ENCODE measurements at regions not wholly inside any gene's neighbourhood (a gene's known extent, or its start where the extent isn't known, plus 50 kb on each side); places are given as distances from the start of the nearest gene placed in this dataset.

- TF ChIP-seq CTCF (IDR thresholded peaks at IDR 0.05 in 2 of 3, conservative IDR thresholded peaks at IDR 0.05 in 1 of 3; ENCODE audit: control insufficient read depth in 2 of 3, extremely low read depth in 1 of 3, insufficient read depth in 1 of 3, low read depth in 3 of 3, low read length in 3 of 3) (no peak), TCF7 (IDR thresholded peaks at IDR 0.05; ENCODE audit: borderline replicate concordance) (no peak), RCOR1 (conservative IDR thresholded peaks at IDR 0.05; ENCODE audit: low read depth, low read length) (no peak)
Observed at GRCh38 chr10:104509981-104510380, 131.1 kb upstream of the SORCS3 start.

All from GM12878 (cell line).